ENCODE measurements at regions not wholly inside any gene's neighbourhood (a gene's known extent, or its start where the extent isn't known, plus 50 kb on each side); places are given as distances from the start of the nearest gene placed in this dataset.

GRCh38 chr2:164039270-164039669, 303.5 kb upstream of the FIGN start:
- TF ChIP-seq YY1 (IDR thresholded peaks at IDR 0.05; ENCODE audit: insufficient read depth, insufficient read length) = no peak
- no peak for TF ChIP-seq ZNF274 (IDR thresholded peaks at IDR 0.05; ENCODE audit: low read depth, low read length)

Measured in NT2/D1 (cell line).